Chondrocyte (in vitro differentiated cells): ENCODE measurements at regions not wholly inside any gene's neighbourhood (a gene's known extent, or its start where the extent isn't known, plus 50 kb on each side); places are given as distances from the start of the nearest gene placed in this dataset.

Experiments
- DNase-seq: peaks from one replicate; pipeline ENCODE4 v3.0.0; 2021; ENCODE audit warnings: mixed read lengths, low spot score
- H3K27ac Mint-ChIP-seq: one replicate; pipeline ENCODE4 v1.8.0; 2021; ENCODE audit warnings: mild to moderate bottlenecking, moderate library complexity, mixed read lengths; ENCODE audit not compliant: unreplicated experiment
- H3K27me3 Mint-ChIP-seq: 2 replicates; pipeline ENCODE4 v1.8.0; 2021; ENCODE audit warnings: low read depth, mixed read lengths
- H3K36me3 Mint-ChIP-seq: 2 replicates; pipeline ENCODE4 v1.8.0; 2021; ENCODE audit warnings: low read depth, mixed read lengths
- H3K4me1 Mint-ChIP-seq: 2 replicates; pipeline ENCODE4 v1.8.0; 2021; ENCODE audit warnings: low read depth, mild to moderate bottlenecking, mixed read lengths
- H3K4me3 Mint-ChIP-seq: one replicate; pipeline ENCODE4 v1.8.0; 2021; ENCODE audit warnings: mild to moderate bottlenecking, moderate library complexity, mixed read lengths; ENCODE audit not compliant: unreplicated experiment
- H3K9me3 Mint-ChIP-seq: 2 replicates; pipeline ENCODE4 v1.8.0; 2021; ENCODE audit warnings: low read depth, mixed read lengths
- CTCF ChIP-seq: fragments of 200-600 bp; sonication (generic); IDR thresholded peaks from 2 replicates; pipeline ENCODE4 v1.5.0; 2021; ENCODE audit warnings: antibody characterized with exemption, mild to moderate bottlenecking, moderate library complexity

DNA sequence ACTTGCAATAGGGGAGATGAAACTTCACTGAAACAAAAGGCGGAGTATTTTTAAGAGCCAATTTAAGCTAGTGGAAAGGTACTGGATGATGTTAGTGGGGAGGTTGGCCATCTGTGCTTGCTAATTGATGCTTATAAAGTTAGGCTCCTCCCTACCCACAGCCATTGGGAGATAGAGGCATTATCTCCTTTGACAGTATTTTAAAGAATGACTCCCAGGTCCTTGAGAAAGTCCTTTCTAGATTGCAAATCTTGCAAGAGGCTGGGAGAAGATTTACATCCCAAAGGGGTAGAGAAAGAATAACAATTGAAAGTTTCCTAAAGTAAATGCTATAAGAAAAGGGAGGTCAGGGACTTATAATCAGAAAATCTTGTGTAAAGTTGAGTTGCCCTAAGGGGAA lies 282.6 kb downstream of the BRINP1 start:
- TF ChIP-seq CTCF, result no peak
- Mint-ChIP-seq H3K4me3 (no peak overlapping the region), H3K4me1 (no peaks in the 10 kb centered on the region), H3K27ac (no peak overlapping the region), H3K9me3 (no peaks in the 10 kb centered on the region), H3K36me3 (no peaks in the 10 kb centered on the region), H3K27me3 (peaks cover 8% of the 10 kb centered on the region)
- no peak for DNase-seq

GRCh38 chr9:119088002-119088547 lies 281.2 kb downstream of the BRINP1 start:
- Mint-ChIP-seq H3K4me1 (no peaks in the 10 kb centered on the region), H3K4me3 (no peak overlapping the region), H3K9me3 (no peaks in the 10 kb centered on the region), H3K27ac (no peak overlapping the region), H3K27me3 (peaks cover 8% of the 10 kb centered on the region), H3K36me3 (no peaks in the 10 kb centered on the region)
- no peak for DNase-seq
- TF ChIP-seq CTCF, result no peak

- Mint-ChIP-seq H3K27me3 (peaks cover 8% of the 10 kb centered on the region), H3K27ac (no peak overlapping the region), H3K9me3 (no peaks in the 10 kb centered on the region), H3K36me3 (no peaks in the 10 kb centered on the region), H3K4me1 (no peaks in the 10 kb centered on the region), H3K4me3 (no peak overlapping the region)
- no peak for TF ChIP-seq CTCF
- DNase-seq, result no peak
Measured at GRCh38 chr9:119091074-119091473, 278.2 kb downstream of the BRINP1 start.

DNA sequence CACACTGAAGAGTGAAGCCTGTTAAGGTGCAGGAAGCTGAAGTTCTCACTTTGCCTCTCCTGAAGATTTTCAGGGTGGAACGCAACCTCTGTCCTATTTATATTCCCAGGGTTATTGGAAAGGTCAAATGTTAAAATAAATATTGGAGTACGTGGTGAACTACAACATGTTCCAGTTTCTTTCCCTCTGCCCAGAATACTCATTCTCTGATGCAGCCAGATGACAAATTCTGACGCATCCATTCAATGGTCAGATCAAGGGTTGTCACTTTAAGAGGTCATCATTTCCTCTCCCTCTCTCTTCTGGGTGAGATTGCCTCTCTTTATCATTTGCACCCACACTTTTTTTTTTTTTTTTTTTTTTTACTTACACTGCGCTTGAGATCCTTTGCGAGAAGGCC lies 277.1 kb downstream of the BRINP1 start:
- Mint-ChIP-seq H3K27ac (no peak overlapping the region), H3K27me3 (peaks cover 8% of the 10 kb centered on the region), H3K36me3 (no peaks in the 10 kb centered on the region), H3K4me1 (no peaks in the 10 kb centered on the region), H3K9me3 (no peaks in the 10 kb centered on the region), H3K4me3 (no peak overlapping the region)
- no peak for DNase-seq
- no peak for TF ChIP-seq CTCF

DNA sequence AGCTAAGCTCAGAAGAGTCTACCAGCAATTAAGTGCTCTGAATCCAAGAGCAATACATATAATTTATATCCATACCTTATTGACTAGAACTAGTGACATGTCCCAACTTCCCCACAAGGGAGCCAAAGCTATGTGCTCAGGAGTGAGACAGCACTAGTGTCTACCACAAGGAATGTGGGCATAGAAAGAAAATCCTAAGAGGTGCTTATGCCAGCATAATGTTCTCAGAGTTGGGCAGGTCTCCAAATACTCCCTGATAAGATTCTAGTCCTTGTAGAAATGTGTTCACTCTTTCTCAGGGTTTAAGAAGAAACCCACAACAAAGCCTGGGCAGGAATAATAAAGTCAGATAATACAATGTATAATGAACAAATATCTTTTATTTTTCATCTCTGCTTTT lies 275.1 kb downstream of the BRINP1 start:
- Mint-ChIP-seq H3K27me3 (no peaks in the 10 kb centered on the region), H3K4me1 (no peaks in the 10 kb centered on the region), H3K9me3 (no peaks in the 10 kb centered on the region), H3K27ac (no peak overlapping the region), H3K4me3 (no peak overlapping the region), H3K36me3 (no peaks in the 10 kb centered on the region)
- no peak for DNase-seq
- TF ChIP-seq CTCF, result no peak
